SH-SY5Y (cell line): ENCODE measurements at regions not wholly inside any gene's neighbourhood (a gene's known extent, or its start where the extent isn't known, plus 50 kb on each side); places are given as distances from the start of the nearest gene placed in this dataset.

ENCODE experiments used
- GATA2 ChIP-seq: IDR thresholded peaks from 2 replicates; pipeline ENCODE4 v1.6.1; 2011; ENCODE audit warnings: mild to moderate bottlenecking, low read depth, low read length
- GATA3 ChIP-seq: IDR thresholded peaks from 2 replicates; pipeline ENCODE4 v1.6.1; 2011; ENCODE audit warnings: low read depth, mild to moderate bottlenecking, low read length, moderate library complexity

- TF ChIP-seq GATA2 (no peak), GATA3 (no peak)
Measured at GRCh38 chr10:36591436-36591835, 534.0 kb upstream of the ANKRD30A start.
